Activated naive CD4-positive, alpha-beta T cell treated with Interleukin-2 at 50 U/mL for 16 hours (primary cell): ENCODE measurements at regions not wholly inside any gene's neighbourhood (a gene's known extent, or its start where the extent isn't known, plus 50 kb on each side); places are given as distances from the start of the nearest gene placed in this dataset.
"Not testable (repeated sequence)": the region's sequence is repeated elsewhere in the genome, so short reads cannot be mapped to it uniquely, and the experiment has no call there.

ENCODE experiments used
- DNase-seq: peaks from one replicate; pipeline ENCODE4 v3.0.0-alpha.2; 2020

DNA sequence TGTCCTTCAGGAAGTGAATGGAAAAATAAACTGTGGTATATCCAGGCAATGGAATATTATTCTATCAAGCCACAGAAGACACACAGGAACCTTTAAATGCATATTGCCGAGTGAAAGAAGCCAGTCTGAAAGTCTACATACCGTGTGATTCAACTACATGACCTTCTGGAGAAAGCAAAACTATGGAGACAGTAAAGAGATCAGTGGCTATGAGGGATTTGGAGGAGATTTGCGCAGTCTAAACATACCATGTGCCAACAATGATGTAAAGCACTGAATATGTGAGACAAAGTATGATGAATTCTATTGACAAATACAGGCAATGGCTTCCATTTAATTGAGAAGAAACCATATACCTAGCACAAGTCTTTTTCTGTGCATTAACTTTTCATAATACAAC, 518.3 kb upstream of the ZNF337 start:
- no peak for DNase-seq

DNA sequence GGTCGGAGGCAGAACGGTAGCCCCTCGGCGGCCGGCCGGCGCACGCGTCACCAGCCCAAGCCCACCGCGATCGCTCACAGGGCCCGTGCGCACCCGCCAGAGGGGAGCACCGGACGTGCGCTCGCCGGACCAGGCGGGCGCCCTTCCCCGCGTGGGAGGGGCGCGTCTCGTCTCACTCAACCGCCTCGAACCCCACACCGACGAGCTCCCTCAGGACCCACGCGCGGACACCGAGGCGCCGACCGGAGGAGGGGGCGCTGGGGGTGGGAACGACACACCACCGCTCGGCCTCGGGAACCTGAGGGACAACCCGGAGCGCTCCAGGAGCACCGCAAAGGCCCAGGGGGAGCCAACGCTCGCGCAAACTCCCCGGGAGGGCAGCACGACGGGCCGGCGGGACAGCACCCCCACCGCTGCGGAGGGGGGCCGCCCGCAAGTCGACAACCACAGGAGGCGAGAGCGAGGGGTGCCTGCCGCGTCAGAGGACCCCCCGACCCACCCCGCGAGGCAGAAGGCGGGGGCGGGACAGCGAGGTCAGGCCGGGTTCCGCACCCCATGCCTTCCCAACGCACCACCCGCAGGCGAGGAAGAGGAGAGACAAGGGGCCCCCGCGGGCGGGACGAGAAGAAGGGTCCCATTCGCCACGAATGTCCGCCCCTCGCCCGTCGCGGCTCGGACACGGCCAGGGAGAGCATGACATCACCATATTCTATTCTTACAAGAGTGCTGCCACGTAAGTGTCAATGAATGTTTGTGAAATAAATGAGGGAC, 512.7 kb upstream of the ZNF337 start:
- DNase-seq, result peak; percentile 4

DNA sequence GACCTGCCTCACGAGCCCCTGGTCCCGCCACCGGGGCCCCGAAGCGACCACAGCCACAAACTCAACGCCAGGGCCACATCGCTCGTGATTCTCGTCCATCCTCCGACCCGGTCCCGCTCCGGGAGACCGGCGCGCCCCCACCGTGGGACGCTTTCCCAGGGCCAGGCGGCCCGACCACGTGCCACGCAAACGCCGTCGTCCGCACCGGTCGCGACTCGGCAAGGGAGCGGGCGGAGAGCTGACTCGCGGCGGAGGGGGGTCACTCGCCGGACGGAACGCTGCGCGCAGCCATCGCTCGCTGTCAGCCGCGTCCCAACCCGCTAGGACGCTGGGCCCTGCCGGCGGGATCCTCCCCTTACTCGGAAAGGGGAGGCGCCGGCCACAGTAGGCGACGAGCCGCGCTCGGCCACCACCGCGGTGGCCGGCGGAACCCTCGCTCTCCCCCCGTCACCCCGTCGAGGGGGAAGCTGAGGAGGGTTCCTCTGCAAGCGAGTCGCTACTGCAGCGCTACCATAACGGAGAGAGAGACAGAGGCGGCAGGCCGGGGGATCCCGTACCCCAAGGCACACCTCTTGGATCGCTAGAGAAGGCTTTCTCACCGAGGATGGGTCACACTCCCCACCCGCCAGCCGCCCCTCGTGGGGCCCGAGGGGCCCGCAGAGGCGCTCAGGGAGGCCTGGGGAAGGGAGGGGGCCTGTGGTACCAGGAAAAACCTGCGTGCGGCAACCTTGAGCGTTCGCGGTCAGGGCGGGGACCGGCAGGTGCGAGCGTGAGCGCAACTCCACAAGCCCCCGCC, 511.8 kb upstream of the ZNF337 start:
- DNase-seq, result peak; percentile 40

DNA sequence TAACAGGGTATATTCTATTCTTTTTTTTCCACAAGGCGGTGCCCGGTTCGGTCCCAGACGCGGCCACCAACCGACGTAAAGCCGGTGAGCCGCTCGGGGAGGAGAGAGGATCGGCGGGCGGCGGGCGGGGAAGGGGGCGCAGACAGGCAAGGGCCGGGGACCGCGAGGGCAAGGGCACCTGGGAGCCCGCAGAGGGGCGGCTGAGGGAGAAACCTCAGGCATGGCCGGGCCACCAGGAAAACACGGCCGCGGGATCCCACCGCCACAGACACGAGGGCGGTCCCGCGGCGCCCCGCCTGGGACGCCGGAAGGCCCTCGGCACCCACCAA, 511.3 kb upstream of the ZNF337 start:
- peak; percentile 4 for DNase-seq

DNA sequence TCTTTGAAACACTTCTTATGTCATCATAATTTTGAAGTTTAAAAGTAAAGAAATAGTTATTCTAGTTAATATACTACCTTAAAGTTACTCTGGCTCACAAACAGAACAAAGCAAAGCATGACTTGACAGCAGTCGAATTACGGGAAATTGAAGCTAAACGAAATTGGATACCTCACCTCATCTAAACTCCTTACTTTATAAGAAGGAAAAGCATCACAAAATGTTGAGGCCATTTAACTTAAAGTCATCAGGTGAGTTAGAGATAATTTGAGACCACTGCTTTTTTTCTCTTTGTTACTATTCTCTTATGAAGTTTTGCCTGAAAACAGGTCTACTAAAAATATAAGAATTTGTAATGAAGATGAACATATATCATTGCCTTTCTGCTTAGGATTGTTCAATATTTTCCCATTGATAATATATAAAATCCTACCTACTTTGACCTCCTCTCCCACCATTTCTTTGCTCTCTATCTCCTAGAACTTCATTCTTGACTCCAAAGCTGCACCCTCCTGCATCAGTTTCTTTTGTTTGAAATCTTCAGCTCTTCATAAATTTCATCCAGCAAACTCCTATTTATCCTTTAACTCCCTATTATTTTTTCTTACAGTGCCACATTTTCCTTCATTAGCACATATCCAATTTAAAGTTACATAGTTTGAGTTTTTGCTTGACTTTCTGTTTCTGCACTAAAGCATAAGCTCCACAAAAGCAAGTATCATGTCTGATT, 510.7 kb upstream of the ZNF337 start:
- no peak for DNase-seq

DNA sequence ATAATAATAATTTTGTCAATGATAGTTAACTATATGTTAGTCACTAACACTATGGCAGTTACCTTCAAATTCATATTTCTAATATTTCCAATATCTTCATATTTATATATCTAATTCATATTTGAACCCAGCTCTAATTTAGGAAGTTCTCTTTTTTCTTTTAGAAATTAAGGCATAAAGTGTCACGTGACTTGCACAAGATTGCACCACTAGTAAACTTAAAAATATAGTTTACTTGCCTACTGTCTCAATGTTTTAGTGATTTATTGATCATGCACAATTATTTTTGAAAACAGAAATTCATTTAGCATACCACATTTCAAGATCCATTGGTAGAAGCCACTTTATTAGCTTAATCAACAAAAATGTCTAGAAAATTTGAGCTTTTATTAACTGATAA, 508.7 kb upstream of the ZNF337 start:
- DNase-seq, result no peak

DNA sequence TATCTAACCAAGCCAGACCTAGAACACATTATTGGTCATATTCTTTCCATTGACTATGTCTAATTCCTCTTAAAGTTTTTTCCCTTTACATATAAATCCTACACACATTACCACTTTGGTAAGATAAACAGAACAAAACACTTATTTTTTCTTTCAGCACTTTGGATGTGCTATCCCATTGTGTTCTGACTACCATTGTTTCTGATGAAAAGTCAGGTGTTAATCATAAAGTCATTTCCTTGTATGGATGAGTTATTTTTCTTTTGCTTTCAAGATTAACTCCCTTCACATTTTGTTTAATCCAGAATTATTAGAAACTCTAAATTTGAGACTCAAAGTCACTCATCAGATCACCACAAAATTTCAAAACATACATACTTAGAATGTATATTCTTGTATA, 504.4 kb upstream of the ZNF337 start:
- not testable (repeated sequence) for DNase-seq

DNA sequence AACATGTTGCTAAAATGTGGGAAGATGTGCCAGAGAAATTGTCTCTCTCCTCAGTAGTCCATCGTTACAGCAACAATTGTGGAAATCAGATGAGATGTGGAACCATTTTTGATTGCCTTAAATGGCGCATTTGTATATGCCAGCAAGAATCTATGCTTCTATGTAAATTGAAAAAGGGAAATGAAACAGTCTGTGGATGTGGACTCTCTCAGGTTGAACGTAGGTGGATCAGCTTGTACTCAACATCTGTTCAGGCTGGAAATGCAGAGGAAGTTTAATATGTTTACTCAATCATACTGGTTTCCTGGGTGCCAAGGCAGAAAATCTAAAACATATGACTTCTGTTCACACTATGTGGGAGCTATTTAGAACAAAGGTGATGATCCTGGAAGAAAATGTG, 490.7 kb upstream of the ZNF337 start:
- DNase-seq, result not testable (repeated sequence)

DNA sequence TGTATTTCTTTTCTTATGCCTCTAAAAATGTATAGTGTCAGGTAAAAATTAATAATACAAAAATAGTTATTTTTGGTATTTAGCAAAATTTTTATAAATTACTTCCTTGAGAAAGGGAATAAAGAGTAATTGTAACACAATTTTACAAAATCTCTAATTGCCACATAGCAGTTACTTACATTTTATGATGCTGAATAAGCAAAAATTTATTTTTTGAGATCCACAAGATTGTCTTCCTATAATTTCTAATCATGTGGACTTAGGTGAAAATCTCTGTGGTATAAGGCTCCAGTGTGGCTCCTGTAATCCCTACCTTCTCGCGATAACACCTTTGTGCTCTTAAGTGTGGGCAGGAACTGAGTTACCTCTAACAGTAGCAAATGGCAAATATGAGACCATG, 487.1 kb upstream of the ZNF337 start:
- not testable (repeated sequence) for DNase-seq

DNA sequence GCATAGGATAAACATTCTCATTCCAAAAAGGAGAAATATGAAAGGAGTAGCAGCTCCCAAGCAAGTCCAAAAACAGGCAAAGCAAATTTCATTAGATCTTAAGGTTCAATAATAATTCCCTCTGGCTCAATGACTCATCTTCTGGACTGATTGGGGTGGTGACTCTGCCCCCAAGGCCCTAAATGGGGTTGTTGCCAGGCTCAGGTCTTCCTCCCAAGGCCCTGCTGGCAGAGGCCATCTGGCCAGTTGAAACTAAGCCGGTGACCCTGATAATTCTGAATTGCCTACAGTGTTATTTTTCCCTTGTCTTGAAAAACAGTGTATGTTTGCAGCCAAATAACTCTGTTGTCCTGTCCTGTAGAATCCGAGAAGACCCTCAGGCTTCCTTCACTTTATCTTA, 484.7 kb upstream of the ZNF337 start:
- DNase-seq, result not testable (repeated sequence)

DNA sequence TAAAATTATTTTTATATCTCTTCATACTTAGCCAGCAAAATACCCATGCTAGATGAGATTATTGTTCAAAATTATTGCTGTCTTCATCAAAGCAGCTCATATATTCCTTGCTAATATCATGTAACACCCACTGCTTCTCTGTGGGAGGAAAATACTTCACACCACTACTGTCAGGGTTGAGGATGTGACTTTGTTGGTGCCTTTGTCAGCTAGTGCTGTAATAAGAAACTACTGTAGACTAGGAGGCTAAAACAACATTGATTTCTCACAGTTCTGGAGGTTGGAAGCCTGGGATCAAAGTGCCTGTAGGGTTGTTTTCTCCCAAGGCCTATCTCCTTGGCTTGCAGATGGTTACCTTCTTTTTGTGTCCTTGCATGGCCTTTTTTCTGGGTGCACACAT, 475.2 kb upstream of the ZNF337 start:
- DNase-seq, result not testable (repeated sequence)

DNA sequence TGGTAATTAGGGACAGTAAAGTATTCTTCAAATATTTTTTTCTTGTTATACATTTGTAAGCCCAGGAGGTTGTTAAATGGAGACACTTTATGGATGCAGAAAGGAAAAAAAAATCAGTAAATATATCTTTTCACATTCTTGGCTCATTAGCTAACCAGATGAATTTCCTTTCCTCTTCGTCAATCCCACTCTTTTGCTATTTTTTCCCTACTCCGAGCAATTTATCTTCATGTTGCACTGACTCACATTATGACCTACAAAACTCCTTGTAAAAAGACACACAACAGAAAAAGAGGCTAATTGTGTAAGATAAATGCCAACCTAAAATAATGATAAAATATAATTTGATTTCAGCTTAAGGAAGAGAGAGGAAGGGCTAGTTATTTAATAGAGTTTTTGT, 472.9 kb upstream of the ZNF337 start:
- no peak for DNase-seq

DNA sequence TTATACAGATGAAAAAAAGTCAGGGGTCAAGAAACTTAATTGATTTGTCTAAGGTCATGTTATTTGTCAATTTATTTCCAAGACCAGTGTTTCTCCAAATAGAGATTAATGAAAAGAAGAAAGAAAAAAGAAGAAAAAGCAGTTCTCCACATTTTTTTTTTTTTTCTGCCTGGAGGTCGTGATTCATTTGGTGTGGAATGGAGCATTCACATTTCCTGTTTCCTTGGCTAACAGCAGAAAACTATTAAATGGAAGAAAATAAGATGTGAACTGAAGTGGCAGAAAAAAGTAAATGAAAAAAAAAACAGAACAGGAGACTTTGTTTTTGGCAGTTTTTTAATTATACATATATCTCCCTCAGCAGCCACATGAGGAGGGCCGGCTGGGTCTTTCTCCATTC, 470.8 kb upstream of the ZNF337 start:
- no peak for DNase-seq

DNA sequence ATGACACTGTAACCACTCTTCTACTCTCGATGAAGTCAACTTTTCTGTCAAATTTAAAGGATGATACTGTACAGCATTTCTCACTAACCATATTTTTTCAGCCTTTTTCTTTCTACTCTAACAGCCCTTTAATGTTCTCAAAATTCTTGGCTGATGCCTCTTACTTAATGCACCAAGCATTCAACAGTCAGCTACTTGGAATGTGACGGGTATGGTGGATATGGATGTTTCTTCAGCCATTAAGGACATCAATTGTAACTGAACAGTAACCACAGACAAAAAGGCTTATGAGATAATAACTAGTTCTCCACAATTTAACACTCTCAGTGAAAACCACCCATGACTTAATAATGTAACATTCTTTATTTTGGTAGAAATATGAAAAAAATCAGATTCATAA, 467.2 kb upstream of the ZNF337 start:
- no peak for DNase-seq

DNA sequence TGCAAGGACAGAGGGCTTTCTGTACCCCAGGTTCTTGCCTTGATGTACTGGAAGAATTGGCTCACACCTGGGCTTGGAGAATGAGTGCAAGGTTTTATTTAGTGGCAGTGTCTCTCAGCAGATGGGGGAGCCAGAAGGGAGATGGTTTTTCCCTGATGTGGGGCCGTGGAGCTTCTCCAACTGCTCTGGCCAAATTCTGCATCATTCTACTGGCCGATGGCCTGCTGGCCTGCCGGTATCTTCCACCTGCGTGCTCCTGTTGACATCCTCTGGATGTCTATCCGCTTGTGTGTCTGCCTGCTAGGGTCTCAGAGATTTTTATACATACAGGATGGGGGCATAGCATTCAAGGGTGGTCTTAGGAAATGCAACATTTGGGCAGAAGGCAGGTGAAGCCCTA, 466.5 kb upstream of the ZNF337 start:
- not testable (repeated sequence) for DNase-seq

DNA sequence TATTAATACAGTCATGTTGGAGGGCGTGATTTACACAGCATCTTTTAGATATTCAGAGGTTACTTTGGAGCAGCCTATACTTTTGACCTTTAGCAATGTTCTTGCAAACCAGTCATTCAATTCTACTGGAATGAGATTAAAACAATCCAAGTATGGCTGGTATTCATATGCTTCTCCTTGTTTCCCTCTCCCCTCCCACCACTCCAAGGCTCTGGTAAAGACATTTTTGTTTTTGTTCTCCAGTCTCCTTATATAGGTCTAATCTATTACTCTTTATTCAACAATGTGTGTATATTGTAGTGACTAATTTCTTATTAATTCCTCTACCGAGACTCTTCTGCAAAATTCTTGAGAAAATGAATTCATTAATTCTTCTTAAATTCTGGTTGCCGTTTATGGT, 465.1 kb upstream of the ZNF337 start:
- DNase-seq, result not testable (repeated sequence)

DNA sequence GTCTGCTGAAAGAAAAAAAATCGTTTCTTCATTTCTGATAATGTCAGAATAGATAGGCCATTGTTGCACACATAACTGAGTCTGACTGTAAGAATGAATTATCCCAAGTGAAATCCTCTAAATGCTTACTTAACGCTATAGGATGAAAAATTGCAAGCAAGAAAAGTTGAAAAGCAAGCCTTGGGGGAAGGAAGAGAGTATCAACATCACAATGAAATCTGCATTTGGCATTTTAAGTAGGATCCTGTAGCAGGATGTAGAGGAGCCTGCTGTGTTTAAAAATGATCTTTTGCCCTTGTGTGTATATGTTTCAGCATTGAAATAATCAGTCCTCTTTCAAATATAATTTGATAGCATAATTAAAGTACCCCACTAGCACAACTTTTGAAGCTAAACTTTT, 464.3 kb upstream of the ZNF337 start:
- DNase-seq, result not testable (repeated sequence)

DNA sequence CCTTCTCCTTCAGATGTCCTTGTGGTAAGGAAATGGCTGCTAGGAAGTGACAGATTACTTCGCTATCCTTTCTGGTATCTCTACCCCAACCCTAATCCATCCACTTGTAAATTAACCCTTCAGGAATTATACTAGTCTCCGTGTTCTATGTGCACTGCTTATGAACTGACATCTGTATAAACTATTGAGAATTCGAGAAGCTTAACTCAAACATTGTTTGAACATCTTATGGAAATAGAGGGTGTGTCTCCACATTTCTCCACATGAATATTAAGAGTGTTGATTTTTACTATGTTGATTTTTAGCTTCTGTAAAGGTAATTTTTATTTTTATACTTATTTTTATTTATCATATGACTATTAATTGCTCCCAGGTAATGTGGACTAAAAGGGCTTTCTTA, 457.6 kb upstream of the ZNF337 start:
- no peak for DNase-seq

DNA sequence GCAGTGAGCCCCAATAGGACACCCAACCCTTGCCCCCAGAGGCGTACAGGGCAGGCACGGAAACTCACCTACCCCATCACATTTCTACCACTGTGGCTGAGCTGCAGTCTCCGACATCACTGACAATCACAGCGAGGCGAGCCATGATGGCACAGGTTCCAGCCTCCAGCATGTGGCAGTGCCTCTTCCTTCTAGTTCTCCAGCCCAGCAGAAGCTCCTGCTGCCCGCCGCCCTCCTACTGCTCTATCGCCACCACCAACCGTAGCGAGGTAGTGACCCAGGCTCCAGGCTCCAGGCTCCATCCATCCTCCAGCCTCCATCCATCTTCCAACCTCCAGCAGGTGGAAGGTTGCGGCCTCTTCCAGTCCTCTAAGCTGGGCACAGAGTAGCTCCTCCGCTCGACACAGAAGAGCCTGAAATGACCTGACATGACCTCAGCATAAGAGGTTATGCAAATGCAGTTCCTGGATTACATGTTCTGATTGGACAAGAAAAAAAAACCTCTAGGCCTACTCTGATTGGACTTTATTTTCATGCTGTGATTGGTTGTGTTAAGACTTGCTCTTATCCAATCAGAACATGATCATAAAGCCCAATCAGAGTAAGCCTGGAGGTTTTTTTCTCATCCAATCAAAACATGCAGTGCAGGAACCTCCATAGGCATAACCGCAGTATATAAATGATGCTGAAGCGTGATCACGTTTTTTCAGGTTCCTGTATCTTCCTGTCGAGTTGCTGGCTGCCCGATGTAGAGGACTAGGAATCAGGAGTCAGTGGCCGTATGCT, 438.9 kb upstream of the ZNF337 start:
- DNase-seq, result no peak

DNA sequence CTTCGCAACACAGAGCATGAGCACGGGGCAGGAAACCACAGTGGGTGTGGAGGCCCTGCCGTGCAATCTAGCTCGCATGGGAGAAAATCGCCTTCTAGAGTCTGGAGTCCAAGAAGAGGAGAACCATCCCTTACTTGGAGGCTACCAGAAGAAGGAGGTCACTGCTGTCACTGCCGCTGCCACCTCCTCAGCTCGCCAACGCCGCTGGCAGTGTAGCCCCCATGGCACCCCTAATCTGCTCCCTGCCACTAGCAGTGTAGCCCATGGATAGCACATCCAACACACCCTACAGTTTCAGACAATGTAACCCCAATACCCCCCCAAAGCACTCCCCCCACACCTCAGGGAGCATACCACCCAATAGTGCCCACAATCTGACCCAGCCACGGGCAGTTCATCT, 438.0 kb upstream of the ZNF337 start:
- DNase-seq, result no peak

DNA sequence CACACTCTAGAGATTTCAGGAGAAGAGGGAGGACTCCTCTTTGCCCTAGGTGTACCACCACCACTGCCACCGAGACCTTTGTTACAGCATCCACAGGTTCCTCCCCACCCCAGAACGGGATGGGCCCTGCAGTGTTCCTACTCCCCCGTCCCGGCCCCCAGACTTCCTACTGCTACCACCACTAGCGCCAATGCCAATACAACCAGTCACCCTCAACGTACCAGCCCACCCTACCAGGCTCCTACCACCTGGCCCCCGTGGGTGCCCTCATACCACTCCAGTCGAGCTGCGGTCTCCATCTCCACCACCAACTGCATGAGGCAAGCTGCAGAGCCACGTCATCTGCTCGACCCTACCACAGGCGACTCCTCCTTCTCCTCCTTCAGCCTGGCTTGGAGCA, 437.1 kb upstream of the ZNF337 start:
- not testable (repeated sequence) for DNase-seq

DNA sequence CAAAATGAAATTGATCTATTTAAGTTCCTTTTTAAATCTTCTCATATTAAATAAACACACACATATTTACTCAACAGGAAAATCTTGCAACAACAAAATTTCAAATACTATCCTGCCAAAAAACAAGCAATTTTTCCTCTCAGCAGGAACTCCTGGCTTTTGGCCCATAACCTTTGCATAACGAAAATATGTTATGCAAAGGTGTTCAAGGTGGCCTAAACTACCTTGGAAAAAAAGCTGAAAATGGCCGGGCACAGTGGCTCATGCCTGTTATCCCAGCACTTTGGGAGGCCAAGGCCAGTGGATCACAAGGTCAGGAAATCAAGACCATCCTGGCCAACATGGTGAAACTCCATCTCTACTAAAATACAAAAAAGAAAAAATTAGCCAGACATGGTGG, 424.3 kb upstream of the ZNF337 start:
- DNase-seq, result not testable (repeated sequence)

DNA sequence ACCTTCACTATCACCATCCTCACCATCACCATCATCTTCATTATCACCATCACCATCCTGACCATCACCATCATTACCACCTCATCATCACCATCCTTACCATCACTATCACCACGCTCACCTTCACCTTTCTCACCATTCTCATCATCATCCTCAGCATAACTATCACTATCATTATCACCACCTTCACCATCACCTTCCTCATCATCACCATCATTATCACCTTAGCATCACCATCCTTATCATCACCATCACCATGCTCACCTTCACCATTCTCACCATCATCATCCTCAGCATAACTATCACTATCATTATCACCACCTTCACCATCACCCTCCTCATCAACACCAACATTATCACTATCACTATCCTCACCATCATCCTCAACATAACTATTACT, 397.8 kb upstream of the ZNF337 start:
- not testable (repeated sequence) for DNase-seq
